IMR-90 (cell line): ENCODE measurements at regions not wholly inside any gene's neighbourhood (a gene's known extent, or its start where the extent isn't known, plus 50 kb on each side); places are given as distances from the start of the nearest gene placed in this dataset.

Experiments
- ATAC-seq: fragments of 200-7000 bp; cut with Tn5 transposase; 2 replicates; pipeline ENCODE4 v1.9.1; 2020; ENCODE audit warnings: low read depth, mild to moderate bottlenecking, moderate library complexity
- BruUV-seq: library from RNA; stranded (reverse); fragments of 400-500 nt; replicated peaks from 2 replicates; lab custom pipeline; 2021; lab: Mats Ljungman, UMichigan
- CTCF ChIA-PET: fragments of 300-600 bp; formaldehyde crosslinking; extraction: SDS; loops from one replicate; lab custom pipeline; 2021; ENCODE audit warnings: antibody characterized with exemption; lab: Yijun Ruan, JAX
- POLR2A ChIA-PET: fragments of 300-600 bp; sonication (Branson Sonifier 250); formaldehyde crosslinking; loops from one replicate; lab custom pipeline; 2022; ENCODE audit warnings: antibody characterized with exemption; ENCODE audit not compliant: unreplicated experiment; lab: Charles Lee
- DNase-seq: peaks from one replicate; pipeline ENCODE4 v3.0.0; 2013
- H2AFZ ChIP-seq: replicated peaks from 2 replicates; pipeline ENCODE3; 2013; ENCODE audit warnings: low read length, mild to moderate bottlenecking; ENCODE audit not compliant: poor library complexity
- H2AK5ac ChIP-seq: 2 replicates; pipeline ENCODE4 v1.6.1; 2013; ENCODE audit warnings: low read depth, low read length, inconsistent platforms
- H2AK9ac ChIP-seq: replicated peaks from 2 replicates; pipeline ENCODE3; 2013; ENCODE audit warnings: mild to moderate bottlenecking, low read depth, low read length, moderate library complexity; ENCODE audit not compliant: poor library complexity
- H2BK120ac ChIP-seq: 2 replicates; pipeline ENCODE4 v1.6.1; 2013; ENCODE audit warnings: low read depth, low read length, inconsistent platforms
- H2BK15ac ChIP-seq: 3 replicates; pipeline ENCODE4 v1.6.1; 2013; ENCODE audit warnings: low read depth, low read length, inconsistent platforms
- H2BK20ac ChIP-seq: 2 replicates; pipeline ENCODE4 v1.6.1; 2013; ENCODE audit warnings: low read depth, mild to moderate bottlenecking, inconsistent platforms, low read length, moderate library complexity
- H2BK5ac ChIP-seq: 2 replicates; pipeline ENCODE4 v1.6.1; 2013; ENCODE audit warnings: mild to moderate bottlenecking, low read depth, low read length, inconsistent platforms; ENCODE audit not compliant: poor library complexity, severe bottlenecking
- H3K14ac ChIP-seq: replicated peaks from 2 replicates; pipeline ENCODE4 v1.6.1; 2013; ENCODE audit warnings: low read depth, low read length, inconsistent platforms
- H3K18ac ChIP-seq: 2 replicates; pipeline ENCODE4 v1.6.1; 2013; ENCODE audit warnings: low read depth, low read length, control low read depth
- H3K23ac ChIP-seq: 2 replicates; pipeline ENCODE4 v1.6.1; 2013; ENCODE audit warnings: low read depth, low read length, inconsistent platforms
- H3K27ac ChIP-seq: 2 replicates; pipeline ENCODE4 v1.5.1; 2013; ENCODE audit warnings: mild to moderate bottlenecking, control low read depth, low read length; ENCODE audit not compliant: insufficient read depth
- H3K27me3 ChIP-seq: 2 replicates; pipeline ENCODE4 v1.6.1; 2013; ENCODE audit warnings: low read length; ENCODE audit not compliant: control insufficient read depth, insufficient read depth
- H3K36me3 ChIP-seq: 2 replicates; pipeline ENCODE4 v1.6.1; 2013; ENCODE audit warnings: low read length, mixed read lengths; ENCODE audit not compliant: control insufficient read depth, insufficient read depth
- H3K4ac ChIP-seq: 2 replicates; pipeline ENCODE4 v1.6.1; 2013; ENCODE audit warnings: low read depth, low read length, inconsistent platforms
- H3K4me1 ChIP-seq: 2 replicates; pipeline ENCODE4 v1.6.1; 2013; ENCODE audit warnings: low read length, mixed read lengths; ENCODE audit not compliant: control insufficient read depth, insufficient read depth
- H3K4me2 ChIP-seq: 2 replicates; pipeline ENCODE4 v1.6.1; 2013; ENCODE audit warnings: low read depth, mild to moderate bottlenecking, control low read depth, low read length, moderate library complexity
- H3K4me3 ChIP-seq: 2 replicates; pipeline ENCODE4 v1.5.1; 2013; ENCODE audit warnings: low read depth, mild to moderate bottlenecking, control low read depth, low read length, moderate library complexity; ENCODE audit not compliant: insufficient read depth
- H3K56ac ChIP-seq: 2 replicates; pipeline ENCODE4 v1.6.1; 2013; ENCODE audit warnings: low read length, inconsistent platforms; ENCODE audit not compliant: insufficient read depth; ENCODE audit errors: extremely low read depth
- H3K79me1 ChIP-seq, 2 experiments: 2 replicates each; pipeline ENCODE4 v1.6.1; 2013; ENCODE audit warnings: low read length in 2 of 2, inconsistent platforms in 1 of 2, low read depth in 1 of 2
- H3K9ac ChIP-seq: 2 replicates; pipeline ENCODE4 v1.6.1; 2013; ENCODE audit warnings: low read depth, low read length, control low read depth
- H3K9me1 ChIP-seq: 2 replicates; pipeline ENCODE4 v1.6.1; 2013; ENCODE audit warnings: low read length, inconsistent platforms; ENCODE audit not compliant: insufficient read depth
- H3K9me3 ChIP-seq: 2 replicates; pipeline ENCODE4 v1.6.1; 2013; ENCODE audit warnings: low read length; ENCODE audit not compliant: control insufficient read depth, insufficient read depth
- H4K20me1 ChIP-seq: 2 replicates; pipeline ENCODE4 v1.6.1; 2013; ENCODE audit warnings: low read length, inconsistent platforms; ENCODE audit not compliant: insufficient read depth
- H4K5ac ChIP-seq: 2 replicates; pipeline ENCODE4 v1.6.1; 2013; ENCODE audit warnings: mild to moderate bottlenecking, low read depth, low read length, control low read depth
- H4K8ac ChIP-seq, 2 experiments: 2 replicates each; pipeline ENCODE4 v1.6.1; 2013; ENCODE audit warnings: low read depth in 2 of 2, low read length in 2 of 2, control low read depth in 1 of 2, inconsistent platforms in 1 of 2
- H4K91ac ChIP-seq: 2 replicates; pipeline ENCODE4 v1.6.1; 2013; ENCODE audit warnings: low read depth, low read length, inconsistent platforms; ENCODE audit not compliant: insufficient read depth
- BHLHE40 ChIP-seq: fragments of 150-350 bp; IDR thresholded peaks from 2 replicates; pipeline ENCODE4 v1.6.1; 2016; ENCODE audit warnings: mild to moderate bottlenecking, low read depth, low read length
- CEBPB ChIP-seq: IDR thresholded peaks from 2 replicates; pipeline ENCODE4 v1.6.1; 2012; ENCODE audit warnings: low read depth, low read length, improper control_type of control experiment
- CHD1 ChIP-seq: IDR thresholded peaks from 2 replicates; pipeline ENCODE4 v1.6.1; 2012; ENCODE audit warnings: low read depth, low read length, improper control_type of control experiment
- ELK1 ChIP-seq: fragments of 150-350 bp; IDR thresholded peaks from 2 replicates; pipeline ENCODE4 v1.6.1; 2016; ENCODE audit warnings: low read depth, mild to moderate bottlenecking, low read length, moderate library complexity, borderline replicate concordance
- FOS ChIP-seq: fragments of 150-350 bp; IDR thresholded peaks from 2 replicates; pipeline ENCODE4 v1.6.1; 2016; ENCODE audit warnings: low read depth, low read length
- MAFK ChIP-seq: IDR thresholded peaks from 2 replicates; pipeline ENCODE4 v1.6.1; 2012; ENCODE audit warnings: low read depth, low read length, improper control_type of control experiment
- MAZ ChIP-seq: IDR thresholded peaks from 2 replicates; pipeline ENCODE4 v1.6.1; 2012; ENCODE audit warnings: low read depth, mild to moderate bottlenecking, low read length, improper control_type of control experiment, moderate library complexity, borderline replicate concordance
- MXI1 ChIP-seq: IDR thresholded peaks from 2 replicates; pipeline ENCODE4 v1.6.1; 2012; ENCODE audit warnings: low read depth, mild to moderate bottlenecking, low read length, moderate library complexity, borderline replicate concordance
- NFE2L2 ChIP-seq: fragments of 150-350 bp; IDR thresholded peaks from 2 replicates; pipeline ENCODE4 v1.6.1; 2016; ENCODE audit warnings: low read depth, mild to moderate bottlenecking, low read length
- POLR2A ChIP-seq: IDR thresholded peaks from 2 replicates; pipeline ENCODE4 v1.6.1; 2012; ENCODE audit warnings: mild to moderate bottlenecking, low read depth, low read length
- RAD21 ChIP-seq: IDR thresholded peaks from 2 replicates; pipeline ENCODE4 v1.6.1; 2012; ENCODE audit warnings: low read length, improper control_type of control experiment
- RCOR1 ChIP-seq: IDR thresholded peaks from 2 replicates; pipeline ENCODE4 v1.6.1; 2012; ENCODE audit warnings: mild to moderate bottlenecking, low read length, improper control_type of control experiment; ENCODE audit not compliant: insufficient replicate concordance
- RFX5 ChIP-seq: IDR thresholded peaks from 2 replicates; pipeline ENCODE4 v1.8.0; 2012; ENCODE audit warnings: low read depth, mild to moderate bottlenecking, low read length, moderate library complexity
- SMC3 ChIP-seq: fragments of 150-350 bp; IDR thresholded peaks from 2 replicates; pipeline ENCODE4 v1.6.1; 2016; ENCODE audit warnings: low read depth, mild to moderate bottlenecking, antibody characterized with exemption, low read length, moderate library complexity
- USF2 ChIP-seq: fragments of 150-350 bp; IDR thresholded peaks from 2 replicates; pipeline ENCODE4 v1.6.1; 2017; ENCODE audit warnings: mild to moderate bottlenecking, antibody characterized with exemption, low read length, low read depth
- whole genome bisulfite sequencing, 2 experiments: methylation state at CpG; one replicate each; pipeline versions ENCODE4 v1.1.5 to v1.1.7; 2013; ENCODE audit warnings: missing lambda C conversion rate in 2 of 2; ENCODE audit not compliant: insufficient read length in 1 of 2; ENCODE audit errors: extremely low coverage in 2 of 2; 5-methylcytosine and 5-hydroxymethylcytosine counted together
- dilution Hi-C: fragments of 300-500 bp; cut with HindIII; formaldehyde crosslinking; loops from one replicate; pipeline ENCODE4 v1.14.3; 2018; ENCODE audit warnings: low sequenced_read_pairs; ENCODE audit not compliant: unreplicated experiment
- in situ Hi-C: fragments of 300-500 bp; cut with MboI; formaldehyde crosslinking; loops from 3 replicates; pipeline ENCODE4 v1.14.3; 2019; ENCODE audit warnings: low sequenced_read_pairs, inconsistent platforms, mixed read lengths
- intact Hi-C: fragments of 100-400 bp; cut with micrococcal nuclease; formaldehyde crosslinking; loops from 2 replicates; pipeline ENCODE4 v1.10.0; 2022
- TF ChIP-seq, protein P1 (sequence below): conservative IDR thresholded peaks from 2 replicates; pipeline ENCODE4 v1.5.1; 2012; ENCODE audit warnings: mild to moderate bottlenecking, low read depth, low read length, improper control_type of control experiment

DNA sequence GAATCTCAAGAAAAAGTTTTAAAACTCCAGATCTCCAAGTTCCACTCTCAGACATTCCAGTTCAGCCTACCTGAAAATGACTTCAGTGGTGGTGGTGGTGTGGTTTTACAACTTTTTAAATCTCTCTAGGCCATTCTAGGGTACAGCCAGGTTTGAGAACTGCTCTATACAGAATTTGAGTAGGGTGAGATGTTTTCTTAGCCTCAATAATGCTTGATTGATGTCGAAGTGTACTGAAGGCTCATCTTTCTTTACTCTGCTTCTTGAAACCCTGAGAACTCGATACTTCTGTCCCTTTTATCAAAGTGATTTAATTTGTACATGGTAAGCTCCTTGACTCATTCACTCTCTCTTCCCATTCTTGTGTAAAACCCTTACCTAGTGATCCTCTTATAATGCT lies 143.8 kb downstream of the FAM124B start:
- no peak for DNase-seq
- in situ Hi-C loops (no loop called here), dilution Hi-C loops (no loop called here), intact Hi-C loops (no loop called here)
- H4K8ac ChIP-seq: no peak overlapping the region
- H3K4me3 ChIP-seq: no peak overlapping the region
- H2AK9ac ChIP-seq: no peak overlapping the region
- no peak overlapping the region for H2BK5ac ChIP-seq
- no peak for ATAC-seq
- no peak overlapping the region for H3K18ac ChIP-seq
- H3K27ac ChIP-seq: no peak overlapping the region
- no CpG with 5 or more reads among the region's 2 CpGs for WGBS, 2 experiments
- TF ChIP-seq, protein P1, sequence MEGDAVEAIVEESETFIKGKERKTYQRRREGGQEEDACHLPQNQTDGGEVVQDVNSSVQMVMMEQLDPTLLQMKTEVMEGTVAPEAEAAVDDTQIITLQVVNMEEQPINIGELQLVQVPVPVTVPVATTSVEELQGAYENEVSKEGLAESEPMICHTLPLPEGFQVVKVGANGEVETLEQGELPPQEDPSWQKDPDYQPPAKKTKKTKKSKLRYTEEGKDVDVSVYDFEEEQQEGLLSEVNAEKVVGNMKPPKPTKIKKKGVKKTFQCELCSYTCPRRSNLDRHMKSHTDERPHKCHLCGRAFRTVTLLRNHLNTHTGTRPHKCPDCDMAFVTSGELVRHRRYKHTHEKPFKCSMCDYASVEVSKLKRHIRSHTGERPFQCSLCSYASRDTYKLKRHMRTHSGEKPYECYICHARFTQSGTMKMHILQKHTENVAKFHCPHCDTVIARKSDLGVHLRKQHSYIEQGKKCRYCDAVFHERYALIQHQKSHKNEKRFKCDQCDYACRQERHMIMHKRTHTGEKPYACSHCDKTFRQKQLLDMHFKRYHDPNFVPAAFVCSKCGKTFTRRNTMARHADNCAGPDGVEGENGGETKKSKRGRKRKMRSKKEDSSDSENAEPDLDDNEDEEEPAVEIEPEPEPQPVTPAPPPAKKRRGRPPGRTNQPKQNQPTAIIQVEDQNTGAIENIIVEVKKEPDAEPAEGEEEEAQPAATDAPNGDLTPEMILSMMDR: no peak
- TF ChIP-seq FOS: no peak
- TF ChIP-seq RFX5: no peak
- TF ChIP-seq CHD1: no peak
- no peak for TF ChIP-seq ELK1
- TF ChIP-seq MAZ: no peak
- TF ChIP-seq MXI1: no peak
- TF ChIP-seq RAD21: no peak
- TF ChIP-seq MAFK: no peak
- no peak for TF ChIP-seq CEBPB
- TF ChIP-seq RCOR1: no peak
- no peak for TF ChIP-seq SMC3
- no peak for TF ChIP-seq POLR2A
- no peak for TF ChIP-seq USF2
- TF ChIP-seq BHLHE40: no peak
- TF ChIP-seq NFE2L2: no peak
- no peak overlapping the region for H3K23ac ChIP-seq
- no peaks in the 10 kb centered on the region; the same call in 1 of the 2 replicates for H3K27me3 ChIP-seq
- no peaks in the 10 kb centered on the region for H3K9me3 ChIP-seq
- no peak overlapping the region for H3K4ac ChIP-seq
- H2AK5ac ChIP-seq: no peak overlapping the region
- no peak overlapping the region for H3K14ac ChIP-seq
- ChIA-PET POLR2A (no interaction called here), CTCF (interaction anchor here (0.6 kb wide), 1 partner anchor 174 kb away, joined by 3 read pairs; no protein-coding TSS in a partner anchor)
- H3K79me1 ChIP-seq: no peaks in the 10 kb centered on the region
- no peak overlapping the region for H3K4me2 ChIP-seq
- no peaks in the 10 kb centered on the region for H3K4me1 ChIP-seq
- no peak overlapping the region for H3K9ac ChIP-seq
- H2BK120ac ChIP-seq: no peak overlapping the region
- H2BK15ac ChIP-seq: no peak overlapping the region
- no peak overlapping the region for H4K5ac ChIP-seq
- no peaks in the 10 kb centered on the region for H3K36me3 ChIP-seq
- no TSS peak for BruUV-seq
- no peak overlapping the region for H2BK20ac ChIP-seq
- H4K20me1 ChIP-seq: no peaks in the 10 kb centered on the region
- H4K91ac ChIP-seq: no peak overlapping the region
- H3K56ac ChIP-seq: no peak overlapping the region
- H3K9me1 ChIP-seq: peaks cover 3% of the 10 kb centered on the region; the same call in 1 of the 2 replicates
- no peak overlapping the region for H2AFZ ChIP-seq
